HT-29 (cell line): ENCODE measurements at regions not wholly inside any gene's neighbourhood (a gene's known extent, or its start where the extent isn't known, plus 50 kb on each side); places are given as distances from the start of the nearest gene placed in this dataset.
A peak's percentile ranks its signal among the peaks of the same experiment; 100 is the strongest.
"Not testable (repeated sequence)": the region's sequence is repeated elsewhere in the genome, so short reads cannot be mapped to it uniquely, and the experiment has no call there.

Experiments
- DNase-seq: peaks from one replicate; pipeline ENCODE4 v3.0.0-alpha.2; 2015; ENCODE audit warnings: low spot score

DNA sequence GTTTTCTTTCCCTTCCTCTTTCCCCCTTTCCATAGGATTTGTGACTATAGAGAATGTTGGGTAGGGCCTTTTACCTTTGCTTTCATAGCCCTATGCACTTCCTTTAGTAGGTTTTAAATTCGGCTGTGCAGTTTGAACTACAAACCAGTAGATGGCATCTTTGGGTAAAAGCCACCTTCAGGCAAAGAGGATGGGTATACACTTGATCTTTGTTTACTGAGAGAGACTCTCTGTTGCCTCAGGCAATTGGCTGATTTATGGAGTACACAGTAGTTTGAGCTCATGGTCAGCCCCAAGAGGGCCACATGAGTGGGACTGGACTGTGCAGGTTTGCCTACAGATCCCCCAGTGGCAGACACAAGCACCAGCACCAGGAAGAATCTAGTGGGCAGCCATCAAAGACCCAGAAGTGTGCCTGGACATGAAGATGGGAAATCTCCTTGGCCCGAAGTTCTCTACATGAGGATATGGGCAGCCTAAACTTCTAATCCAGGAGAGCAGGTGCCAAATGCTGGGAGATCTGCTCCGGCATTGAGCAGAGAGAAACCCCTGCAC, 1304.3 kb upstream of the DDX18 start:
- peak; percentile 45 for DNase-seq

DNA sequence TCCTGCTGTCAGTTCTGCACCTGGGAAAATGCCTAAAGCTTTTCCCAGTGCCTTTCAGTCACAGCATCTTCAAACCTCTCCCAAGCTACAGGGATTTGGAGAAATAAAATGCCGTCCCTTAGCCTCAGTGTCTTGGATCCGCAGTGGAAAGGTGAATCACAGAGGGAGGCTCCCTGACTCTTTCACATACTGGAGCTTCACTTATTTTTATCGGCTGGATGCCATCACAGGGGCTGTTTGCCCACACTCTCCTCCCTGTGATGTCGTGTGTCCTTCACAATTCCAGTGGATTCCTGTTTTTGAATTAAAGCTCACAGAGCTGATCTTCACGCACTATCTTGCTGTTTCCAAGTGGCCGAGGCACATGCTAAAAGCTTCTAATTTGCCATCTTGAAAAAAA, 1303.1 kb upstream of the DDX18 start:
- DNase-seq: no peak

DNA sequence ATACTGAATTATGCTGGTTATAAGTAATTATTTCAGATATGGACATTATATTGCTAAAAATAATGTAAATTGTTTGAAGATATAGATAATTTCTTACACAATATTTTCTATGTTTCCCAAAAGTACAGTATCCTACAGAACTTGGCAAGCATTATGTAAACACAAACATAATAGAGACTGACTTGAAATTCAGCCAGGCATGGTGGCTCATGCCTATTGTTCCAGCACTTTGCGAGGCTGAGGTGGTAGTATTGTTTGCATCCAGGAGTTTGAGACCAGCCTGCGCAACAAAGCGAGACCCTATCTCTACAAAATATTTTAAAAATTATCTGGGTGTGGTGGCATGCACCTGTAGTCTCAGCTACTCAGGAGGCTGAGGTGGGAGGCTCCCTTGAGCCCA, 1300.5 kb upstream of the DDX18 start:
- DNase-seq: no peak

DNA sequence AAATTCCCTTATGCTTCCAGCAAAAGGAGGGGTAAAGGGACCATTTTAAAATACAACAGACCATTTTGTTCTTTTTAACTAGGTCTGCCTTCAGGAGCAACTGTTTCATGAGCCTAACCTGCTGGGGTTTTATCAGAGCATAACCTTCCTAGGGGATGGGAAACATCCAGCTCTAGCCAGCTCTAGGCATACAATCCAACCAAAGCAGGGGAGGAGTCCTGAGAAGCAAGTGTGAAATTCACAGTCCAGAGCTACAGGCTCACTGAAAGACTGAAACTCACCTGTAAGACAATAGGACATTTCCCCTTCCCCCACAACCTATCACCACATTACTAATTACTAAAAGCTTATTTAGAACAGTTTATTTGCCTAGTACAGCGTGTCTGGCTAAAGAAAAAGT, 1296.6 kb upstream of the DDX18 start:
- DNase-seq: no peak

DNA sequence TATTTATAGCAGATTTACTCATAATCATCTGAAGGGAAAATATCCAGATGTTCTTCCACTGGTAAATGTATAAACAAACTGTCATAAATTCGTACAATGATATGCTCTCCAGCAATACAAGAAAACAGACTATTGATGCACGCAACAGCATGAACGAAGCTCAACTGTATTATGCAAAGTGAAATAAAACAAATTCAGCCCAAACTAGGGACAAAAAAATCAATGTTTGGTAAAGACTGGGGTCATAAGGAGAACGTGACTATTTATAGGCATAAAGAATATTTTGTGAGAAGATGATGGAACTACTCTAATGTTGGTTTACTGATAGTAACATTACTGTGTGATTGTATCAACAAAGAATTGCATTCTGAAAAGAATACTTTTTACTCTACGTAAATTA, 1276.7 kb upstream of the DDX18 start:
- no peak for DNase-seq

DNA sequence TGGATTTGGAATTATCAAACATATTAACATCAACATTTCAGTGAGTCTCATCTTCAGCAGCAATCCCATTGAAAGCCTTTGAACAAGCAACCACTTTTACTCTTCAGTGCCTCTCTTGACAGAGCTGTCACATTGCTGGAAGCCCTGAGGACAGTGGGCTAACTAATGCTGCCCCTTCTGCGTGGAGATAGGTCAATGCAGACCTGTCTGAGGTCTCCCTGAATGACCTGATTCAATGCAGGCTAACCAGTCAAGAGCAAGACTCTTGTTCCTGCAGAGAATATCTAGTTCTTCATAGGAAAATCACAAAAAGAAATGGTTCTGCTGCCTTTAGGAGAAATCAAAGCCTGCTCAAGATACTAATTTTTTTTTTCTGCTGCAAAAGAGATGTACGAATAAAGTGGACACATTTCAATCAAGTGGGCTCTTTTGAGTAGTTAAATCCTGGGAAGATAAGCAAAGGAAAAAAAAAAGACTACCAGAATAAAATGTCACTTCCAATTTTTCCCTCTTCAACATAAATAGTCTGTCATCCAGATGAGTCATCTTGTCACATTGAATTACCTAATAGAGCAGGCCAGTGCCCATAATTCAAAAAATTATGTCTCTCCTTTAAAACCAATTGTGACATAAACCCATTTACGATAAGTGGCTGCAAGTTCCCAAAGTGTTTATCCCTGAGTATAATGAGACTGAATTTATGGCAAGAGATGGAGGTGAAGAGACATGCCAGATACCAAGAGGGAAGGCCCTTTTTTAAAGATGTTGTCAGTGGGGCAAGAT, 1269.0 kb upstream of the DDX18 start:
- DNase-seq: no peak

DNA sequence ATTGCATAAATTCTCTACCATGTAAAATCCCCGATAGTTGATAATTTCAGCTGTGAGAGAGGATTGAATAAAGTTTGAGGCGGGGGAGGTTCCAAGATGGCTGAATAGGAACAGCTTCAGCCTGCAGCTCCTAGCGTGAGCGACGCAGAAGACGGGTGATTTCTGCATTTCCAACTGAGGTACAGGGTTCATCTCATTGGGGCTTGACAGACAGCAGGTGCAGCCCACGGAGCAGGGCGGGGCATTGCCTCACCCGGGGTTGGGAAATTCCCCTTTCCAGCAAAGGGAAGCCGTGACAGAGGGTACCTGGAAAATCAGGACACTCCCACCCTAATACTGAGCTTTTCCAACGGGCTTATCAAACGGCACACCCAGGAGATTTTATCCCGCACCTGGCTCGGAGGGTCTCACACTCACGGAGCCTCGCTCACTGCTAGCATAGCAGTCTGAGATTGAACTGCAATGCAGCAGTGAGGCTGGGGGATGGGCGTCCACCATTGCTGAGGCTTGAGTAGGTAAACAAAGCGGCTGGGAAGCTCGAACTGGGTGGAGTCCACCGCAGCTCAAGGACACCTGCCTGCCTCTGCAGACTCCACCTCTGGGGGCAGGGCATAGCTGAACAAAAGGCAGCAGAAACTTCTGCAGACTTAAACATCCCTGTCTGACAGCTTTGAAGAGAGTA, 1261.6 kb upstream of the DDX18 start:
- DNase-seq: not testable (repeated sequence)

DNA sequence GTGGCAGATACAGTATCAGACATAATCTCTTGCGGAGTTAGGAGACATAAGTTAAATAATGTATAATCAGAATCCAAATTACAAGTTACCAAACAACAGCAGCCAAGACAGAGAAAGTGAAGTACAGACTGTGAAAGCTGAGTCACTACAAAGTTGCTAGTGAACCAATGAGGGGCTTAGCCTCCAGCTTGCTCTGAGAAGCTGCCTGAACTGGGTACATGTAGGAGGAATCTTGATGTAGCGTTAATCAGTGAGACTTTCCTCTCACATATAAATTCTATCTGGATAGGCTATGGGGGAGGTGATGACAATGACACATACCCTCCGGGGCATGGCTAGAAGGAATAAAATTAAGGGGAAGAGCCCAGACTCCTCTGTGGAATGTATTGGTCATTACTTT, 1234.3 kb upstream of the DDX18 start:
- no peak for DNase-seq

DNA sequence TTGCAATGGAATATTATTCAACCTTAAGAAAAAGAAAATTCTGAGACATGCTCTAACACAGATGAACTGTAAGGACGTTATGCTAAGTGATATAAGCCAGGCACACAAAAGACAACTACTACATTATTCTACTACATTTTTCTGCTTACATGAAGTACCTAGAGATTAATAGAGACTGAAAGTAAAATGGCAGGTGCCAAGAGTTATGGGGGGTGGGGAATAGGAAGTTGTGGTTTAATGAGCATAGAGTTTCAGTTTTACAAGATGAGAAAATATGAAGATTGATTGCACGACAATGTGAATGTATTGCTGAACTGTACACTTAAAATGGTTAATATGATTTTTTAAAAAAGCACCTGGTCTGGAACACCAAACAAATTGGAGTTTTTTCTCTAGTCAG, 1231.6 kb upstream of the DDX18 start:
- DNase-seq: no peak

DNA sequence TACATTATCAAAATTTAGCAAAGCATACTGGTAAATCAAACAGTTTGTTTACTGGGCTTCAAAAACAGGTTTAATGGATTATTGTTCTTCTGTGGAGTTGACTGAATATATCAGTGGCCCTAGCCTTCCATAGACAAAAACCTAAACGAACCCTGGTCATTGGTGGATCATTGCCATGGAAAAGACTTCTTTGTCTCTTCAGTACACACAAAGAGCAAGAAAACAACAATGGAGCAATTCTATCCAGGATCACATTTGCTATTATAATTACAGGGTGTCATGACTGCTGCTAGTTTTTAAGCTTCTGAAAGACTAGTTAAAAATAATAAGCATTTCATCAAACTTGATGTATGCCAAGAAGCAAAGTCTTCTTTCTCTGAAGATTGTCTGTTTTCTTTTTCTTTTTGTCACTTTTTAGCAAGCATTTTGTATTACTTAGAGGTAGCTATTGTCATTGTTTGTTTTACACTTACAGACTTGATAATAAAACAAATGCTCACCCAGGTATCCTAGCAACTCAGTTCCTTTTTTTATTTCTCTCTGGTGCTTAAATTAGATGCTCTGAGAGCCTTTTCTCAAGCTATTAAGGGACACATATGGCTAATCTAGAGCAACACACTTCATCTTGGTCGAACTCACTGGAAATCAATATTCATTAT, 1228.7 kb upstream of the DDX18 start:
- no peak for DNase-seq

DNA sequence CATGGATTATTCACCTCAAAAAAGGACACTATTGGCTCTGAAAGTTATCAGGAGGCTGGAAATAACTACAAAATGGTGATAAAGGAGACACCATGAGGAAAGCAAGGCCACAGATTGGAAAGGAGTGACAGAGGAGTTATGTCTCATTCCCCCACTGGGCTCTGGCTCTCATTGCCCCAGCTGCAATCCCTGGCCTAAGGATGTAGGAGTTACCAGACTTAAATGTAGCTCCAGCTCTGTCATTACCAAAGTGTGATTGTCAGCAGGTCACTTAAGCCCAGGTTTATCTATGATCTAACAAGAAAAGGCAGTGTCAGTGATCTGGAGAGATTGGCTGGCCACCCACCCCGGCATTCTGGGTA, 1228.2 kb upstream of the DDX18 start:
- no peak for DNase-seq
